ENCODE measurements at regions not wholly inside any gene's neighbourhood (a gene's known extent, or its start where the extent isn't known, plus 50 kb on each side); places are given as distances from the start of the nearest gene placed in this dataset.

GRCh38 chr20:59431014-59431413 lies 130.6 kb downstream of the EDN3 start:
- no peak for DNase-seq (ENCODE audit: low read depth in 2 of 2, low spot score in 1 of 2)

GRCh38 chr20:59434960-59435359 lies 134.5 kb downstream of the EDN3 start:
- no peak for DNase-seq (ENCODE audit: low read depth in 2 of 2, low spot score in 1 of 2)

- no peak for DNase-seq (ENCODE audit: low read depth in 2 of 2, low spot score in 1 of 2)
These were observed 135.1 kb downstream of the EDN3 start for GRCh38 chr20:59435518-59435917.

GRCh38 chr20:59437601-59438031 lies 137.2 kb downstream of the EDN3 start:
- no peak for DNase-seq (ENCODE audit: low read depth in 2 of 2, low spot score in 1 of 2)

- DNase-seq (ENCODE audit: low read depth in 2 of 2, low spot score in 1 of 2): no peak
These were observed 137.8 kb downstream of the EDN3 start for GRCh38 chr20:59438201-59438600.

- no peak for DNase-seq (ENCODE audit: low read depth in 2 of 2, low spot score in 1 of 2)
These were observed 138.8 kb downstream of the EDN3 start for GRCh38 chr20:59439243-59439642.

GRCh38 chr20:59441306-59441705 lies 140.9 kb downstream of the EDN3 start:
- DNase-seq (ENCODE audit: low read depth in 2 of 2, low spot score in 1 of 2): no peak

GRCh38 chr20:59441860-59442810 lies 141.7 kb downstream of the EDN3 start:
- no peak for DNase-seq (ENCODE audit: low read depth in 2 of 2, low spot score in 1 of 2)

GRCh38 chr20:59443550-59443949 lies 143.1 kb downstream of the EDN3 start:
- DNase-seq (ENCODE audit: low read depth in 2 of 2, low spot score in 1 of 2): no peak

- no peak for DNase-seq (ENCODE audit: low read depth in 2 of 2, low spot score in 1 of 2)
These were observed 146.0 kb downstream of the EDN3 start for GRCh38 chr20:59446376-59446775.

GRCh38 chr20:59448196-59448595 lies 147.8 kb downstream of the EDN3 start:
- no peak for DNase-seq (ENCODE audit: low read depth in 2 of 2, low spot score in 1 of 2)

- DNase-seq (ENCODE audit: low read depth in 2 of 2, low spot score in 1 of 2): no peak
These were observed 148.5 kb downstream of the EDN3 start for GRCh38 chr20:59448851-59449444.

- DNase-seq (ENCODE audit: low read depth in 2 of 2, low spot score in 1 of 2): no peak
These were observed 150.7 kb downstream of the EDN3 start for GRCh38 chr20:59451066-59451630.

GRCh38 chr20:59451641-59452040 lies 151.2 kb downstream of the EDN3 start:
- no peak for DNase-seq (ENCODE audit: low read depth in 2 of 2, low spot score in 1 of 2)

GRCh38 chr20:59452856-59453255 lies 151.5 kb upstream of the PHACTR3 start:
- DNase-seq (ENCODE audit: low read depth in 2 of 2, low spot score in 1 of 2): no peak

GRCh38 chr20:59453759-59454560 lies 150.4 kb upstream of the PHACTR3 start:
- DNase-seq (ENCODE audit: low read depth in 2 of 2, low spot score in 1 of 2): no peak

- no peak for DNase-seq (ENCODE audit: low read depth in 2 of 2, low spot score in 1 of 2)
These were observed 148.7 kb upstream of the PHACTR3 start for GRCh38 chr20:59455402-59456341.

- DNase-seq (ENCODE audit: low read depth in 2 of 2, low spot score in 1 of 2): no peak
These were observed 147.7 kb upstream of the PHACTR3 start for GRCh38 chr20:59456342-59457279.

GRCh38 chr20:59458645-59459044 lies 145.7 kb upstream of the PHACTR3 start:
- no peak for DNase-seq (ENCODE audit: low read depth in 2 of 2, low spot score in 1 of 2)

Data from stimulated activated CD8-positive, alpha-beta memory T cell treated with anti-CD3 and anti-CD28 coated beads, Interleukin-4, amount 100 ng/mL, for 1 hour (primary cell).